Sigmoid colon (tissue), 6 donors: ENCODE measurements at regions not wholly inside any gene's neighbourhood (a gene's known extent, or its start where the extent isn't known, plus 50 kb on each side); places are given as distances from the start of the nearest gene placed in this dataset.

Experiments
- DNase-seq: peaks from one replicate; pipeline ENCODE4 v3.0.0-alpha.2; 2019
- H3K27ac ChIP-seq, 4 donors: fragments of 200-600 bp; sonication (generic); one replicate each; pipeline ENCODE4 v1.5.1; 2016 to 2019; ENCODE audit warnings: mild to moderate bottlenecking in 1 of 4
- H3K27me3 ChIP-seq, 3 donors: fragments of 200-600 bp; sonication (generic); one replicate each; pipeline ENCODE4 v1.5.1; 2019; ENCODE audit warnings: mild to moderate bottlenecking in 1 of 3
- H3K36me3 ChIP-seq, 4 donors: fragments of 200-600 bp; sonication (generic); one replicate each; pipeline ENCODE4 v1.5.1; 2016 to 2019
- H3K4me1 ChIP-seq, 4 donors: fragments of 200-600 bp; sonication (generic); one replicate each; pipeline ENCODE4 v1.5.1; 2017 to 2019
- H3K4me3 ChIP-seq, 4 donors: fragments of 200-600 bp; sonication (generic); one replicate each; pipeline ENCODE4 v1.5.1; 2017 to 2019; ENCODE audit warnings: mild to moderate bottlenecking in 2 of 4, moderate library complexity in 1 of 4
- H3K9me3 ChIP-seq, 4 donors: fragments of 200-600 bp in 3 of 4; sonication (generic) in 3 of 4; one replicate each; pipeline versions ENCODE4 v1.5.1 to v1.6.1; 2013 to 2019
- EP300 ChIP-seq, 4 donors: sonication (generic); formaldehyde crosslinking; IDR thresholded peaks; one replicate each; pipeline ENCODE4 v1.6.1; 2017; ENCODE audit warnings: antibody characterized with exemption in 4 of 4
- POLR2A ChIP-seq, 2 donors: fragments of 450-650 bp; IDR thresholded peaks; one replicate each; pipeline ENCODE4 v1.6.1; 2016; ENCODE audit warnings: antibody characterized with exemption in 2 of 2, mild to moderate bottlenecking in 2 of 2, moderate library complexity in 2 of 2
- POLR2AphosphoS5 ChIP-seq, 4 donors: sonication (generic); formaldehyde crosslinking; IDR thresholded peaks; one replicate each; pipeline ENCODE4 v1.6.1; 2017; ENCODE audit warnings: antibody characterized with exemption in 4 of 4
- WGBS, 2 donors: extraction: QIAGEN DNeasy Blood & Tissue Kit; methylation state at CpG; one replicate each; pipeline ENCODE4 v1.1.7; 2013; 5-methylcytosine and 5-hydroxymethylcytosine counted together
- intact Hi-C: fragments of 100-400 bp; cut with DNase I; formaldehyde crosslinking; loops from one replicate; pipeline ENCODE4 v1.15.1; 2023
- TF ChIP-seq, protein P1 (sequence below), 4 experiments: fragments of 450-650 bp in 3 of 4; fragments of 200-600 bp in 1 of 4; IDR thresholded peaks; one replicate each; pipeline ENCODE4 v1.5.1; 2016 to 2019; ENCODE audit warnings: antibody characterized with exemption in 4 of 4, mild to moderate bottlenecking in 3 of 4, moderate library complexity in 2 of 4
- donor health status: healthy with polysubstance abuse.
- donor health status: healthy.

DNA sequence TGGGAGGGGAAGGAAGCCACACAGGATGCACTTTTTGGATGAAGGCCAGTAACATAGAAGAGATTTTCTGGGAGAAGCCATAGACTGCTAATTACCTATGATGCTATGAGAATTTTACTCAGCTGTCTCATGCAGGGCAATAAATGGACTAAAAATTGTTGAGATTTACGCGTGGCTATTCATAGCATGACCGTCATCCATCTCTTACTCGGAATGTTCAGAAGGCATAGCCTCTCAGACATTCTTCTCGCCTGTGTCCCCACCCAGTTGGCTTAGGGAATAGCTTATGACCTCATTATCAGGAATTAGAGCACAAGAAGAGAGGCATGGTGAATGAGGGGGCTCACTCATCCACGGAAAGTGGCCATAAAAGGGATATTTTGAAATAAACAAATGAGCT lies 107.9 kb upstream of the ATP10A start:
- TF ChIP-seq POLR2AphosphoS5 (IDR thresholded peaks at IDR 0.05) = peak in 3 of 4 donors; percentile 21 to 60 (median 32)
- TF ChIP-seq EP300 (IDR thresholded peaks at IDR 0.05) = peak in 1 of 4 donors; percentile 74
- TF ChIP-seq POLR2A (IDR thresholded peaks at IDR 0.05) = no peak
- TF ChIP-seq, protein P1, sequence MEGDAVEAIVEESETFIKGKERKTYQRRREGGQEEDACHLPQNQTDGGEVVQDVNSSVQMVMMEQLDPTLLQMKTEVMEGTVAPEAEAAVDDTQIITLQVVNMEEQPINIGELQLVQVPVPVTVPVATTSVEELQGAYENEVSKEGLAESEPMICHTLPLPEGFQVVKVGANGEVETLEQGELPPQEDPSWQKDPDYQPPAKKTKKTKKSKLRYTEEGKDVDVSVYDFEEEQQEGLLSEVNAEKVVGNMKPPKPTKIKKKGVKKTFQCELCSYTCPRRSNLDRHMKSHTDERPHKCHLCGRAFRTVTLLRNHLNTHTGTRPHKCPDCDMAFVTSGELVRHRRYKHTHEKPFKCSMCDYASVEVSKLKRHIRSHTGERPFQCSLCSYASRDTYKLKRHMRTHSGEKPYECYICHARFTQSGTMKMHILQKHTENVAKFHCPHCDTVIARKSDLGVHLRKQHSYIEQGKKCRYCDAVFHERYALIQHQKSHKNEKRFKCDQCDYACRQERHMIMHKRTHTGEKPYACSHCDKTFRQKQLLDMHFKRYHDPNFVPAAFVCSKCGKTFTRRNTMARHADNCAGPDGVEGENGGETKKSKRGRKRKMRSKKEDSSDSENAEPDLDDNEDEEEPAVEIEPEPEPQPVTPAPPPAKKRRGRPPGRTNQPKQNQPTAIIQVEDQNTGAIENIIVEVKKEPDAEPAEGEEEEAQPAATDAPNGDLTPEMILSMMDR (IDR thresholded peaks at IDR 0.05) = no peak
- 46 to 74% methylated on average over 6 of the region's 6 CpGs for WGBS, 2 donors
- intact Hi-C loops = no loop called here

DNA sequence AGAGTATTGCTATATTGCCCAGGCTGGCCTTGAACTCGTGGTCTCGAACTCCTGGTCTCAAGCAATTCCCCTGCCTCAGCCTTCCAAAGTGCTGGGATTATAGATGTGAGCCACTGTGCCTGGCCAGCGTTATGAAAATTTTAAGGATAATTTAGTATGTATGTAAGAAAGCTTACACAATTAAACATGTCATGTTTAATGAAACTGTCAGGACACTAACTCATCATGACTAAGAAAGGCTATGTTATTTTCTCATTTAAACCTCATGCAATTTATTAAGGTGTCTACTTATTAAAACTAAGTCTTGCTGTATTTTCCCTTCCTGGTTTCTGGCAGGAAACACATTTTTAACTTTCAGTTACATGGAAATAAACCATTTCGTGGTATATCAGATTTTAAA lies 106.8 kb upstream of the ATP10A start:
- WGBS, 2 donors = 57 to 58% methylated on average over 4 of the region's 4 CpGs
- TF ChIP-seq POLR2AphosphoS5 (IDR thresholded peaks at IDR 0.05) (peak; percentile 42 to 68 (median 56)), EP300 (IDR thresholded peaks at IDR 0.05) (no peak), POLR2A (IDR thresholded peaks at IDR 0.05) (no peak)
- Histone ChIP-seq H3K4me1 (peaks cover 0 to 29% (median 17%) of the 10 kb centered on the region in 4 donors), H3K36me3 (no peaks in the 10 kb centered on the region), H3K27me3 (no peaks in the 10 kb centered on the region), H3K4me3 (no peak overlapping the region), H3K9me3 (no peaks in the 10 kb centered on the region), H3K27ac (peak overlapping the region in 3 of 4 donors; percentile 63 to 71 (median 65))
- intact Hi-C loops = no loop called here
- no peak for DNase-seq

More for the DNA sequence above, 107.9 kb upstream of the ATP10A start:
- Histone ChIP-seq H3K27ac (peak overlapping the region in 3 of 4 donors; percentile 63 to 71 (median 65)), H3K36me3 (no peaks in the 10 kb centered on the region), H3K4me1 (peaks cover 0 to 38% (median 22%) of the 10 kb centered on the region in 4 donors), H3K4me3 (no peak overlapping the region), H3K9me3 (no peaks in the 10 kb centered on the region), H3K27me3 (no peaks in the 10 kb centered on the region)
- DNase-seq = no peak

DNA sequence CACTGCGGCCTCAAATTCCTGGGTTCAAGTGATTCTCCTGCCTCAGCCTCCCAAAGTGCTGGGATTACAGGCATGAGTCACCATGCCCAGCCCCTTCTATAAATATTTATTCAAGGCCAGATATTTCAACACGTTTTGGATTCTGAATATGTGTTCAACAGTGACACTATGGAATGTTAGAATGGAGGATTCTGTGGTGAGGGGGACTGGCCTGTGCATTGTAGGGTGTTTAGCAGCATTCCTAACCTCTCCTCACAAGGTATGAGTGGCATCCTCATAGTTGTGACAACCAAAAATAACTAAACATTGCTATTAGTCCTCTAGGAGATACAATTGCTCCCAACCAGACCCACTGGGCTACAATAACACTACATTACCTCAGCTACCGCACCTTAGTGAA lies 104.0 kb upstream of the ATP10A start:
- no peak overlapping the region for H3K4me3 ChIP-seq
- intact Hi-C loops = no loop called here
- no peaks in the 10 kb centered on the region for H3K36me3 ChIP-seq
- no peak for DNase-seq
- H3K27me3 ChIP-seq = no peaks in the 10 kb centered on the region
- H3K4me1 ChIP-seq = peaks cover 0 to 19% (median 14%) of the 10 kb centered on the region in 4 donors
- WGBS, 2 donors = 67 to 73% methylated on average over 3 of the region's 3 CpGs
- TF ChIP-seq EP300 (IDR thresholded peaks at IDR 0.05) (no peak), POLR2A (IDR thresholded peaks at IDR 0.05) (no peak), POLR2AphosphoS5 (IDR thresholded peaks at IDR 0.05) (no peak)
- TF ChIP-seq, protein P1 (IDR thresholded peaks at IDR 0.05) = no peak
- H3K27ac ChIP-seq = no peak overlapping the region
- no peaks in the 10 kb centered on the region for H3K9me3 ChIP-seq

DNA sequence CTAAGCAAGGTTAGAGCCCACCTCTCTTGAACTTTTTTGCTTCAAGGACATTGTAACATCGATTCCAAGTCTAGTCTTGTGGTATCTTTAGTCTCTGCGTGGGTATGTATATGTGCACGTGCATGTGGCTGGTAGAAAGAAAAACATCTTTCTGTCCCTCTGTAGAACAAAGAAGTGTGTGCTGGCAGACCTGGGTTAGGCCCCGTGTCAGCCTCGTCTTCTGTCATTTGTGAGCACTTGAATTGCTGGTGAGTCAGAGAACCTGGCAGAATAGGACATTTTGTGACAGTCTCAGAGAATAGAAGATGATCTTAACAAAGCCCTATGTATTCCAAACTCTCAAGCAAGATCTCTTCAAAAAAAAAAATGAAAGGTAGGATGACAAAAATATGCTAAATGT lies 102.2 kb upstream of the ATP10A start:
- no peaks in the 10 kb centered on the region for H3K9me3 ChIP-seq
- H3K4me1 ChIP-seq = peaks cover 0 to 7% (median 1%) of the 10 kb centered on the region in 4 donors
- no peak overlapping the region for H3K4me3 ChIP-seq
- no peaks in the 10 kb centered on the region for H3K36me3 ChIP-seq
- no peak overlapping the region for H3K27ac ChIP-seq
- DNase-seq = no peak
- no peaks in the 10 kb centered on the region for H3K27me3 ChIP-seq
- no peak for TF ChIP-seq POLR2AphosphoS5 (IDR thresholded peaks at IDR 0.05)
- no peak for TF ChIP-seq POLR2A (IDR thresholded peaks at IDR 0.05)
- no peak for TF ChIP-seq EP300 (IDR thresholded peaks at IDR 0.05)
- TF ChIP-seq, protein P1 (IDR thresholded peaks at IDR 0.05) = no peak
- intact Hi-C loops = no loop called here
- 58 to 78% methylated on average over 5 of the region's 5 CpGs for WGBS, 2 donors

DNA sequence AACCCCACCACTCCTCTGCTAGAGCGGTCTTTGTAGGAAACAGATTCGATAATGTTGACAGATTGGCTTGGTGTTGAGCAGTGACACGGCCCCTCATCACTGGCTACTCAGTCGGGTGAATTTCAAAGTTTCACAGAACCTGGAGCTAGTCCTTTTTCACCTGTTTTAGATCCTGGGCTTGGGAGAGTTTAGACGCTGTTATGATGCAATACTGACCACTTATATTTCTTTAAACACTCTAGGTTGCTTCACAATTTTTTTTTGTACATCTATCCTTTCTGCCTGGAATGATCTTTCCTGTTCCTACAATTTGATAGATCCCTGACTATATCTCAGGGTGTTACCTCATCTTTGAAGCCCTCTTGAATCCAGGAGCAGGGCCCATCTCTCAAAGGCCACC lies 97.1 kb upstream of the ATP10A start:
- WGBS, 2 donors = 73 to 79% methylated on average over 5 of the region's 5 CpGs
- H3K4me1 ChIP-seq = no peaks in the 10 kb centered on the region
- no peaks in the 10 kb centered on the region for H3K27me3 ChIP-seq
- DNase-seq = no peak
- H3K27ac ChIP-seq = no peak overlapping the region
- intact Hi-C loops = no loop called here
- H3K4me3 ChIP-seq = no peak overlapping the region
- no peaks in the 10 kb centered on the region for H3K9me3 ChIP-seq
- H3K36me3 ChIP-seq = no peaks in the 10 kb centered on the region
- TF ChIP-seq POLR2AphosphoS5 (IDR thresholded peaks at IDR 0.05) (no peak), POLR2A (IDR thresholded peaks at IDR 0.05) (no peak), EP300 (IDR thresholded peaks at IDR 0.05) (no peak)
- TF ChIP-seq, protein P1 (IDR thresholded peaks at IDR 0.05) = no peak
